Upper lobe of right lung (tissue), 1 donor: ENCODE measurements at regions not wholly inside any gene's neighbourhood (a gene's known extent, or its start where the extent isn't known, plus 50 kb on each side); places are given as distances from the start of the nearest gene placed in this dataset.

Experiments
- ATAC-seq: fragments of 200-7000 bp; cut with Tn5 transposase; one replicate; pipeline ENCODE4 v1.9.1; 2020; ENCODE audit warnings: mild to moderate bottlenecking, moderate library complexity
- DNase-seq: peaks from one replicate; pipeline ENCODE4 v3.0.0-alpha.2; 2020
- H3K27ac ChIP-seq: fragments of 200-600 bp; one replicate; pipeline ENCODE4 v1.8.0; 2022
- H3K27me3 ChIP-seq: fragments of 200-600 bp; one replicate; pipeline ENCODE4 v1.8.0; 2022; ENCODE audit warnings: mild to moderate bottlenecking
- H3K36me3 ChIP-seq: fragments of 200-600 bp; one replicate; pipeline ENCODE4 v1.8.0; 2022
- H3K4me1 ChIP-seq: fragments of 200-600 bp; one replicate; pipeline ENCODE4 v1.8.0; 2022
- H3K4me3 ChIP-seq: fragments of 200-600 bp; one replicate; pipeline ENCODE4 v1.8.0; 2022; ENCODE audit warnings: mild to moderate bottlenecking
- H3K9me3 ChIP-seq: fragments of 200-600 bp; one replicate; pipeline ENCODE4 v1.8.0; 2022
- CTCF ChIP-seq: fragments of 200-600 bp; IDR thresholded peaks from one replicate; pipeline ENCODE4 v1.8.0; 2022; ENCODE audit warnings: antibody characterized with exemption
- intact Hi-C: fragments of 100-400 bp; cut with DNase I; formaldehyde crosslinking; loops from one replicate; pipeline ENCODE4 v1.11.0; 2022
- donor health status: DM: no; HTN: yes; CAD: no; lungs with severe emphysema.

DNA sequence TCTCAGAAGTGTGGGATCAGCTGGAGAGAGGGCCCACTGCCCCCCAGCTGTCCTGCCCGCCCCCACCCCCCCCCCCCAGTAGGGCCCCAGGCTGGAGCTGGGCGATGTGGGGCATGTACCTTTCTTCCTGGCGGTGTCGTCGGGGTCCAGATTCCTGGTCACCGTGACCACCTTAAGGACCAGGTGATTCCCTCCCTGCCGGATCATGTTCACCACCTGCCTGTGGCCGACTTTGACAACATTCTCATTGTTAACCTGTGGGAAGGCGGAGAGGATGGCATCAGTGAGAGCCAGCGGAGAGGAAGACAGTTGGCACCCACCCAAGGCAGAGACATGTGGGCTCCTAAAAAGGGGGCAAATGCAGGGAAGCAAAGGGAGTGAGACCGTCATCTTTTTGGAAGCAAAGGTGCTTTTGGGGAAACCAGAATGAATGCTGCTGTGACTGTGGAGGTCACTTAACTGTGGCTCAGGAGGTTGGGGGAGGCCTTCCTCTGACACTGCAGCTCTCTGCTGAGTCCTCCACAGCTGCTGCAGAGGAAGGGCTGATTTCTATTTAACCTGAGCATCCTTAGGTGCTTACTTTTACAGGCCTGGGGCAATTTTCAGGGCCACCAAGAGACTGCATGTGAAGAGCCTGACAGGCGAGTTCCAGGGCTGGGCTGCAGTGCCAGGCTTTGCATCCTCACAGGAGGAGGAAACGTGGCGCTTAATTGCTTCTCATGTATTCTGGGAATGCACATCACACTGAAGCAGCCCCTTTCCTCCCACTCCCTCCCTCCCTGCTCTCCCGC is 104.5 kb downstream of the CTTN start:
- H3K4me3 ChIP-seq: no peak overlapping the region
- ATAC-seq: no peak
- no peaks in the 10 kb centered on the region for H3K36me3 ChIP-seq
- no peaks in the 10 kb centered on the region for H3K27me3 ChIP-seq
- no peaks in the 10 kb centered on the region for H3K4me1 ChIP-seq
- intact Hi-C loops: no loop called here
- no peak for TF ChIP-seq CTCF
- H3K9me3 ChIP-seq: no peaks in the 10 kb centered on the region
- DNase-seq: peak; percentile 42
- no peak overlapping the region for H3K27ac ChIP-seq

- ATAC-seq (no peak), DNase-seq (peak; percentile 46)
- no peak overlapping the region for H3K4me3 ChIP-seq
- H3K36me3 ChIP-seq: no peaks in the 10 kb centered on the region
- H3K27ac ChIP-seq: no peak overlapping the region
- TF ChIP-seq CTCF: no peak
- H3K4me1 ChIP-seq: no peaks in the 10 kb centered on the region
- no peaks in the 10 kb centered on the region for H3K27me3 ChIP-seq
- H3K9me3 ChIP-seq: no peaks in the 10 kb centered on the region
- intact Hi-C loops: no loop called here
These were observed 105.3 kb downstream of the CTTN start for GRCh38 chr11:70503468-70504221.

DNA sequence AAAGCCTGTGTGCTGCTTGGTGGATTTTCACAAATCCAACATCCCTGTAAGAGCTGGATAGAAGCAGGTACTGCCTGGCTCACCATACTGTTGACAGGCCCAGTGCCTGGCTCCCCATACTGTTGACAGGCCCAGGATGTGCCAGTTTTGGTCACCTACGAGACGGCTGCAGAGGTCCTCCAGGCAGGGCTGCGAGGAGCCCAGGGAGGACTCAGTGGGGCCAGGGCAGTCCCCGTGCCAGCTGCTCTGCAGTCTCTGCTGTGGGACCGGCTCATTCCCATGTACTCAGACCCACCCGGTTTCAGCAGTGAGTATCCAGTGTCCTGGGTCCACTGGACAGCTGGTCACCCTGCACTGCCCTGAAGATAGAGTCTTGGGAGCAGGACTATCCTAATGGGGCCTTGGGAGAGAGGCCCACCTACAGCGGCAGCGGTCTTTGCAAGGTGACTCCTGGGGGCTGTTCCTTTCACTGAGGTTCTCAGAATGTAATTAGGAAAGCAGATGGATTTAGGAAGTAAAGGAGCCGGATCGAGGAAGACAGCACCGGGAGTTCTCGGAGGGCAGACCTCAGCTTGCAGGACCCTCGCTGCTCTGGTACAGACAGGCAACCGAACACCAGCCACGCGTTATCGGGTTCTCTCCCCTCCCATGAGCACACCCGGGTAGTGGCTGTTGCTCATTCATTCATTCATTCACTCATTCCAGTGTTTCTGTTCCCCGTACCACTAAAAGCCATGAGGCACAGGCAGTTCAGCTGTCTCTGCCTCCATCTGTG is 106.1 kb downstream of the CTTN start:
- no peaks in the 10 kb centered on the region for H3K27me3 ChIP-seq
- H3K36me3 ChIP-seq: no peaks in the 10 kb centered on the region
- H3K27ac ChIP-seq: no peak overlapping the region
- intact Hi-C loops: no loop called here
- no peak for TF ChIP-seq CTCF
- DNase-seq (peak; percentile 38), ATAC-seq (no peak)
- H3K9me3 ChIP-seq: no peaks in the 10 kb centered on the region
- no peak overlapping the region for H3K4me3 ChIP-seq
- H3K4me1 ChIP-seq: no peaks in the 10 kb centered on the region

- H3K27me3 ChIP-seq: no peaks in the 10 kb centered on the region
- no peaks in the 10 kb centered on the region for H3K9me3 ChIP-seq
- no peak overlapping the region for H3K27ac ChIP-seq
- ATAC-seq: no peak
- no peaks in the 10 kb centered on the region for H3K4me1 ChIP-seq
- no peak overlapping the region for H3K4me3 ChIP-seq
- TF ChIP-seq CTCF: no peak
- DNase-seq: peak; percentile 58
- no peaks in the 10 kb centered on the region for H3K36me3 ChIP-seq
- intact Hi-C loops: no loop called here
These were observed 107.0 kb downstream of the CTTN start for GRCh38 chr11:70505331-70505731.

DNA sequence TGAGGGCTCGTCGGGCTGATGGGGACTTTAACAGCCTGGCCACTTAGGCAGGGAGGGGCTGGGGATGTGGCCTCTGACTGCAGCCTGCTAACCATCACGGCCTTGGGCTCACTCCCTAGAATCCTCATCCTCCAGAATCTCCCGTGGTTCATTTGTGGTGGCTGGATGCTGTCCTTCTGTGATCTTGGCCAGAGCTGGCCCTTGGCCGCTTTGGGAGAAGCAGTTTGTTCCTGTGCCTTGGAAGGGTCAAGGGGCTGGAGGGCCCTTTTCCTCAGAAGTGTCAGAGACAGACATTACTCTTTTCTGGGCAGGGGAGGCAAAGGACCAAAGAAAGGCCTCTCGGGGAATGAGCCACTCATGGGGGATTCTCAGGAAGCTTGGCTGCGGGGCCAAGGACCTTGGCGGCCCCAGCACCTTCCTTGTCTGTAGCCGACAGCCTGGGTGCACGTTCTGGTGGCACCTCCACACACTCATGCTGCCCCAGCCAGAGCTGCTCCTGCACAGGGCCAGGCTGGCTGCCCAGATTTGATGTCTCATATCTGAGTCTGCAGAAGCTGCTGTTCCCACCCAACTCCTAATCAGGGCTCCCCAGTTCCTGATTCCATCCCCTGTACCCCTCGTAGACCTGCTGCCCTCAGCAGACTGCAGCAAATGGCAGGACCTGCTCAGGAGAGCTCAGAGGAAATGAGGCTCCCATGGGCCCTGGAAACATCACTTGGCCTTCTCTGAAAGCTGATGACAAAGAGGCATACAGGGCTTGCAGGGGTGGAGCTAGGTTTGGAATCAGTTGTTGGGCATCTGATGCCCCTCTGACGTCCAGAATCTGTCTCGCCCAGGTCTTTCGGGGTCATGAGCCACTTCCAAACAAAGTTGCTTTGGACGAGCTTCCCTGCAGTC is 107.7 kb downstream of the CTTN start:
- ATAC-seq: no peak
- Histone ChIP-seq H3K27me3 (no peaks in the 10 kb centered on the region), H3K27ac (no peak overlapping the region), H3K4me1 (no peaks in the 10 kb centered on the region), H3K36me3 (no peaks in the 10 kb centered on the region), H3K9me3 (no peaks in the 10 kb centered on the region), H3K4me3 (no peak overlapping the region)
- intact Hi-C loops: no loop called here
- TF ChIP-seq CTCF: no peak
- peak; percentile 53 for DNase-seq
